RWPE2 (cell line): ENCODE measurements at regions not wholly inside any gene's neighbourhood (a gene's known extent, or its start where the extent isn't known, plus 50 kb on each side); places are given as distances from the start of the nearest gene placed in this dataset.
A peak's percentile ranks its signal among the peaks of the same experiment; 100 is the strongest.
"Not testable (repeated sequence)": the region's sequence is repeated elsewhere in the genome, so short reads cannot be mapped to it uniquely, and the experiment has no call there.

Experiments used
- ATAC-seq: fragments of 200-7000 bp; cut with Tn5 transposase; 3 replicates; pipeline ENCODE4 v1.9.1; 2021; ENCODE audit warnings: low read depth
- DNase-seq: peaks from one replicate; pipeline ENCODE4 v3.0.0-alpha.2; 2020; ENCODE audit warnings: low spot score
- H3K27ac ChIP-seq: fragments of 450-650 bp; 2 replicates; pipeline ENCODE4 v1.5.1; 2017; ENCODE audit warnings: mild to moderate bottlenecking; ENCODE audit not compliant: poor library complexity, severe bottlenecking
- H3K27me3 ChIP-seq: fragments of 250-450 bp; sonication (Bioruptor Pico); 2 replicates; pipeline ENCODE4 v1.5.1; 2021; ENCODE audit warnings: mild to moderate bottlenecking, moderate library complexity; ENCODE audit not compliant: insufficient read depth, poor library complexity, severe bottlenecking
- H3K36me3 ChIP-seq: fragments of 250-450 bp; sonication (Bioruptor Pico); 2 replicates; pipeline ENCODE4 v1.5.1; 2020; ENCODE audit warnings: low read depth, mild to moderate bottlenecking, moderate library complexity
- H3K4me1 ChIP-seq: fragments of 250-450 bp; sonication (Bioruptor Pico); 2 replicates; pipeline ENCODE4 v1.5.1; 2021; ENCODE audit warnings: mild to moderate bottlenecking, moderate library complexity; ENCODE audit not compliant: insufficient read depth, poor library complexity, severe bottlenecking
- H3K4me3 ChIP-seq: fragments of 250-450 bp; sonication (Bioruptor Pico); 2 replicates; pipeline ENCODE4 v1.5.1; 2021; ENCODE audit warnings: mild to moderate bottlenecking, moderate library complexity; ENCODE audit not compliant: severe bottlenecking
- H3K9me3 ChIP-seq: fragments of 250-450 bp; sonication (Bioruptor Pico); 2 replicates; pipeline ENCODE4 v1.5.1; 2021; ENCODE audit warnings: mild to moderate bottlenecking, moderate library complexity; ENCODE audit not compliant: severe bottlenecking
- CTCF ChIP-seq: fragments of 450-650 bp; IDR thresholded peaks from one replicate; pipeline ENCODE4 v1.5.1; 2017; ENCODE audit warnings: mild to moderate bottlenecking, moderate library complexity; ENCODE audit not compliant: poor library complexity, severe bottlenecking

GRCh38 chr5:104080646-104081175 is 518.1 kb upstream of the NUDT12 start:
- no peak for ATAC-seq
- Histone ChIP-seq H3K4me1 (no peaks in the 10 kb centered on the region), H3K36me3 (no peaks in the 10 kb centered on the region), H3K27me3 (no peaks in the 10 kb centered on the region), H3K9me3 (no peaks in the 10 kb centered on the region), H3K27ac (no peak overlapping the region), H3K4me3 (no peak overlapping the region)
- no peak for DNase-seq
- no peak for TF ChIP-seq CTCF

- not testable (repeated sequence) for ATAC-seq, H3K4me1 ChIP-seq, H3K36me3 ChIP-seq, H3K9me3 ChIP-seq, H3K4me3 ChIP-seq, H3K27ac ChIP-seq, DNase-seq, H3K27me3 ChIP-seq
Measured at GRCh38 chr5:104079861-104080645, 517.5 kb upstream of the NUDT12 start.

- Histone ChIP-seq H3K36me3 (no peaks in the 10 kb centered on the region), H3K4me1 (no peaks in the 10 kb centered on the region), H3K27ac (no peak overlapping the region), H3K4me3 (no peak overlapping the region), H3K9me3 (no peaks in the 10 kb centered on the region), H3K27me3 (no peaks in the 10 kb centered on the region)
- no peak for ATAC-seq
- no peak for DNase-seq
- TF ChIP-seq CTCF, result no peak
Measured at GRCh38 chr5:104071887-104072286, 509.3 kb upstream of the NUDT12 start.

- ATAC-seq, result 0 out of 3 replicates have a peak, but pooled peaks have one; percentile 31
Measured at GRCh38 chr5:104062621-104063377, 500.2 kb upstream of the NUDT12 start.

More at GRCh38 chr5:104062621-104063377, 500.2 kb upstream of the NUDT12 start:
- Histone ChIP-seq H3K27me3 (peaks cover 5% of the 10 kb centered on the region), H3K4me3 (no peak overlapping the region), H3K27ac (no peak overlapping the region), H3K9me3 (no peaks in the 10 kb centered on the region), H3K36me3 (no peaks in the 10 kb centered on the region), H3K4me1 (no peaks in the 10 kb centered on the region)
- DNase-seq, result no peak
- TF ChIP-seq CTCF, result no peak
